ENCODE measurements at regions not wholly inside any gene's neighbourhood (a gene's known extent, or its start where the extent isn't known, plus 50 kb on each side); places are given as distances from the start of the nearest gene placed in this dataset.
"Not testable (repeated sequence)": the region's sequence is repeated elsewhere in the genome, so short reads cannot be mapped to it uniquely, and the experiment has no call there.

DNA sequence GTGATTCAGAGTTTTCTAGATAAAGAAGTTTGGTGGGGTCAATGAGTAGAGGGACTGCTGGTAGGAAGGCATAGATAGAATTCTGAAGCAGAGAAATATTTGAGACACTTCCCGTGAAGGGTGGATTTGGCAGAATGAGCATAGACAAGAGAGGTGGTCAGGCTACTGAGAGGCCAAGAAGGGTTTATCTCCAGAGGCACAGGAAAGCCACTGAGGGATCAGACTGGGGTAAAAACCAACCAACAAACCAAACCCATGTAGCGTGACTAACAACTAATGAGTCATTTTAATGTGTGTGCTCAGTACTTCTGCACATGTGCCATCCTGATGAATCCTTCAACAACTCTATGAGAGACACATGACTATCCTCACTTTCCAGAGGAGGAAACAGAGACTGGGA lies 60.0 kb upstream of the SERP2 start:
- H3K4me3 ChIP-seq = no peak overlapping the region
- H3K9me3 ChIP-seq = no peaks in the 10 kb centered on the region
- TF ChIP-seq, protein P1, sequence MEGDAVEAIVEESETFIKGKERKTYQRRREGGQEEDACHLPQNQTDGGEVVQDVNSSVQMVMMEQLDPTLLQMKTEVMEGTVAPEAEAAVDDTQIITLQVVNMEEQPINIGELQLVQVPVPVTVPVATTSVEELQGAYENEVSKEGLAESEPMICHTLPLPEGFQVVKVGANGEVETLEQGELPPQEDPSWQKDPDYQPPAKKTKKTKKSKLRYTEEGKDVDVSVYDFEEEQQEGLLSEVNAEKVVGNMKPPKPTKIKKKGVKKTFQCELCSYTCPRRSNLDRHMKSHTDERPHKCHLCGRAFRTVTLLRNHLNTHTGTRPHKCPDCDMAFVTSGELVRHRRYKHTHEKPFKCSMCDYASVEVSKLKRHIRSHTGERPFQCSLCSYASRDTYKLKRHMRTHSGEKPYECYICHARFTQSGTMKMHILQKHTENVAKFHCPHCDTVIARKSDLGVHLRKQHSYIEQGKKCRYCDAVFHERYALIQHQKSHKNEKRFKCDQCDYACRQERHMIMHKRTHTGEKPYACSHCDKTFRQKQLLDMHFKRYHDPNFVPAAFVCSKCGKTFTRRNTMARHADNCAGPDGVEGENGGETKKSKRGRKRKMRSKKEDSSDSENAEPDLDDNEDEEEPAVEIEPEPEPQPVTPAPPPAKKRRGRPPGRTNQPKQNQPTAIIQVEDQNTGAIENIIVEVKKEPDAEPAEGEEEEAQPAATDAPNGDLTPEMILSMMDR (IDR thresholded peaks at IDR 0.05) = no peak
- TF ChIP-seq POLR2A (IDR thresholded peaks at IDR 0.05) = no peak
- no peak for DNase-seq
- H3K36me3 ChIP-seq = no peaks in the 10 kb centered on the region
- H3K27me3 ChIP-seq = no peaks in the 10 kb centered on the region
- intact Hi-C loops (cut with DNase I; ENCODE audit: low total_unique reads) = no loop called here
- H3K27ac ChIP-seq = no peak overlapping the region
- H3K4me1 ChIP-seq = no peaks in the 10 kb centered on the region

DNA sequence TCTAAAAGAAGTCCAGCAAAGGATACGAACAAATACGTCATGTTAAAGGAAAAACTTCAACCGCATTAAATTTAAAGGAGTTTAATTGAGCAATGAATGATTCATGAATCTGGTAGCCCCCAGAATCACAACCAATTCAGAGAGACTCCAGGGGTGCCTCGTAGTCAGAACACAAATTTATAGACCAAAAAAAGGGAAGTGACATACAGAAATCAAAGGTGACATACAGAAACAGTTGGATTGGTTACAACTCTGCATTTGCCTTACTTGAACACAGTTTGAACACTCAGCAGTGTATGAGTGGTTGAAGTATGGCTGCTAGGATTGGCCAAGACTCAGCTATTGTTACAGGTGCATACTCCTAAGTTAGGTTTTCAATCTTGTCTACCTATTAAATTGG lies 59.5 kb upstream of the SERP2 start:
- H3K4me1 ChIP-seq; H3K36me3 ChIP-seq; DNase-seq; H3K27me3 ChIP-seq; H3K4me3 ChIP-seq; H3K27ac ChIP-seq; H3K9me3 ChIP-seq; intact Hi-C loops (cut with DNase I; ENCODE audit: low total_unique reads): not testable (repeated sequence)

DNA sequence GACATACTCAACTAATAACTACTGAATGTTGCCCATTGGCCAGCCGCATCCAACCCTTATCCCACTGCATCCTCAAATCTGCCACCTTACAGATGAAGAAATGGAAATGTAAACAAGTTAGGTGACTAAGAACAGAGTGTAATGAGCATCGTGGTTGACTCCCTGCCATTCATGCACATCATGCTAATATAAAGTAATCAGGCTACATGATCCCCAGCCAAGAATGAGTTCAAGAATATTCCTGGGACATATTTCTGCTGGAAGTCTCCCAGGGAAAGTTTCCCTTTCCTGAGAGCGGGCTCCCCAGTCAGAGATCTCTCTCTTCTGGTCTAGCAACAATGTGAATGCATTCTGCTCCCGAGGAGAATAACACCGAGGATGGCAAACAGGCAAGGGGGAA lies 55.9 kb upstream of the SERP2 start:
- TF ChIP-seq, protein P1 (IDR thresholded peaks at IDR 0.05) = no peak
- no peak for TF ChIP-seq POLR2A (IDR thresholded peaks at IDR 0.05)
- H3K4me3 ChIP-seq = no peak overlapping the region
- intact Hi-C loops (cut with DNase I; ENCODE audit: low total_unique reads) = no loop called here
- no peaks in the 10 kb centered on the region for H3K36me3 ChIP-seq
- H3K9me3 ChIP-seq = no peaks in the 10 kb centered on the region
- H3K4me1 ChIP-seq = no peaks in the 10 kb centered on the region
- DNase-seq = no peak
- no peaks in the 10 kb centered on the region for H3K27me3 ChIP-seq
- no peak overlapping the region for H3K27ac ChIP-seq

DNA sequence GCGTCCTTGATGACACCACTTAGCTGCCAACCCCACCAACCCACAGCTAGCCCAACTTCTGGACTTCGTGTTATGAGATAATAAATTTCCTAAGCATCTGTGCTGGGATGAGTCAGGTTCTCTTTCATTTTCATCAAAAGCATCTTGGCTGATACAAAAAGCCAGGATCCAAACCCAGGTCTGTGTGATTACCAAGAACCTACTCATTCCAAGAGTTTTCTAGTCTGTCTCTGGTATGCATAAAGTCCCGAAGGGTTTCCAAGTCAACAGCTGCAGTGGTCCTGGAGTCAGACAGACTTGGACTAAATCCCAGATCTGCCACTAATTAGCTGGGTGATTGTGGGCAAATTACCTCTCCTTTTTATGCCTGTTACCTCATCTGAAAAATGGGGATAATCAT lies 55.5 kb upstream of the SERP2 start:
- no peaks in the 10 kb centered on the region for H3K4me1 ChIP-seq
- no peak for TF ChIP-seq POLR2A (IDR thresholded peaks at IDR 0.05)
- TF ChIP-seq, protein P1 (IDR thresholded peaks at IDR 0.05) = no peak
- intact Hi-C loops (cut with DNase I; ENCODE audit: low total_unique reads) = no loop called here
- H3K9me3 ChIP-seq = no peaks in the 10 kb centered on the region
- no peaks in the 10 kb centered on the region for H3K27me3 ChIP-seq
- no peak for DNase-seq
- no peak overlapping the region for H3K27ac ChIP-seq
- H3K36me3 ChIP-seq = no peaks in the 10 kb centered on the region
- no peak overlapping the region for H3K4me3 ChIP-seq

DNA sequence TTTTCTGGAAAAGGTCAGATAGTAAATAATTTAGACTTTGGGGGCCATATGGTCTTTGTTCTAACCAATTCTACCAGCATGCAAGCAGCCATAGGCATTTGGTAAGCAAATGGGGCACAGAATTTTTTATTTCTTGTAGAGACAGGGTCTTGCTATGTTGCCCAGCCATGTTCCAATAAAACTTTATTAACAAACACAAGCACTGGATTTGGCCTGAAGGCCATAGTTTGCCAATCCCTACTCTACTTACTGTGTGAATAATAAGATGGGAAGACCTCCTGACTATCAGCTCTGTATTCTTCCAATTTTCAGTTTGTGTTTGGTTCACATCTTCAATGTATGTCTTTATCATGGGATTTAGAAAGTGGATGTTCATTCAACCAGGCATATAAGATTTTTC lies 53.0 kb upstream of the SERP2 start:
- no peak for DNase-seq
- intact Hi-C loops (cut with DNase I; ENCODE audit: low total_unique reads) = no loop called here
- no peak overlapping the region for H3K27ac ChIP-seq
- H3K4me3 ChIP-seq = no peak overlapping the region
- no peak for TF ChIP-seq POLR2A (IDR thresholded peaks at IDR 0.05)
- TF ChIP-seq, protein P1 (IDR thresholded peaks at IDR 0.05) = no peak
- no peaks in the 10 kb centered on the region for H3K27me3 ChIP-seq
- no peaks in the 10 kb centered on the region for H3K9me3 ChIP-seq
- no peaks in the 10 kb centered on the region for H3K36me3 ChIP-seq
- H3K4me1 ChIP-seq = no peaks in the 10 kb centered on the region

DNA sequence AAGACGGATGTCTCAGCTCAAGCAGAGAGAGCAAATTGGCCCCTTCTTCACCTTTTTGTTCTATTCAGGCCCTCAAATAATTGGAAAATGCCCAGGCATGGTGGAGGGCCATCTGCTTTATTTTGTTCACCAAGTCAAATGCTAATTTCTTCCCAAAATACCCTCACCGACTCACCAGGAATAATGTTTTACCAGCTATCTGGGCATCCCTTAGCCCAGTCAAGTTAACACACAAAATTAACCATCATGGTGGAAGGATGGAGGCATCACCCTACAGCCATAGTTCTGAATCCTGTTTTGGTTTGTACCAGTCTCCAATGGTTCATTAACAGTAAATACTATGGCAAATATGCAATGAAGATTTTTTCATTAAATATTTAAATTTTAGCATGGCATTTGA lies 51.7 kb upstream of the SERP2 start:
- TF ChIP-seq POLR2A (IDR thresholded peaks at IDR 0.05) = no peak
- TF ChIP-seq, protein P1 (IDR thresholded peaks at IDR 0.05) = no peak
- Histone ChIP-seq H3K27me3 (no peaks in the 10 kb centered on the region), H3K27ac (no peak overlapping the region), H3K4me3 (no peak overlapping the region), H3K9me3 (no peaks in the 10 kb centered on the region), H3K36me3 (no peaks in the 10 kb centered on the region), H3K4me1 (no peaks in the 10 kb centered on the region)
- intact Hi-C loops (cut with DNase I; ENCODE audit: low total_unique reads) = no loop called here
- no peak for DNase-seq

All from uterus (tissue), 3 donors.